CD4-positive, alpha-beta T cell treated with Interferon gamma for 1 hour (primary cell): ENCODE measurements at regions not wholly inside any gene's neighbourhood (a gene's known extent, or its start where the extent isn't known, plus 50 kb on each side); places are given as distances from the start of the nearest gene placed in this dataset.

Experiments
- DNase-seq: peaks from one replicate; pipeline ENCODE4 v3.0.0-alpha.2; 2020

DNA sequence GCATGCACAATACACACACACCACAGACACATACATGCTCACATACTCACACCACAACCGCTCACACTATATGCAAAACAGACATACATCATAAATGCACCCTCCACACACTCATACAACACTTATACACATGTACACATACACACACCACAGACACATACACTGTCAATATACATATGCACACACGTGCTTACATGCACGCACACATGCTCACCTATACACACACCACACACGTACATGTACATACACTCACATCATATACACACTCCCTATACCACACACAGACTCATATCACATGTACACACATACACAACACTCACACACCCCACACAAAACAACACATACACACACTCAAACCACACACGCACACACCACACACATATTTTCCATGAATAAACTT is 885.3 kb downstream of the TBC1D22A start:
- DNase-seq, result no peak

GRCh38 chr22:47647181-47647580 is 884.7 kb downstream of the TBC1D22A start:
- DNase-seq, result no peak

DNA sequence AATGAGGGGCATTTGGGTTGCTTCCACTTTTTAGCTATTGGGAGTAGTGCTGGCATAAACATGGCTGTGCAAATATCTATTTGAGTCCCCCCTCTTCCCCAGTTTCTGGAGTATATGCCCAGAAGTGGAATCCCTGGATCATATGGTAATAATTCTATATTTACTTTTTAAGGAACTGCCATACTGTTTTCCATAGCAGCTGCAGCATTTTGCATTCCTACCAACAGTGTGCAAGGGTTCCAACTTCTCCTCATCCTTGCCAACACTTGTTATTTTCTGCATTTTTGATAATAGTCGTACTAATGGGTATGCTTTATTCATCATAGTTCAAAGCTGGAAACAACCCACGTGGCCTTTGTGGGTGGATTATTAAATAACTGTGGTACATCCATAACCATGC is 883.5 kb downstream of the TBC1D22A start:
- DNase-seq, result no peak

DNA sequence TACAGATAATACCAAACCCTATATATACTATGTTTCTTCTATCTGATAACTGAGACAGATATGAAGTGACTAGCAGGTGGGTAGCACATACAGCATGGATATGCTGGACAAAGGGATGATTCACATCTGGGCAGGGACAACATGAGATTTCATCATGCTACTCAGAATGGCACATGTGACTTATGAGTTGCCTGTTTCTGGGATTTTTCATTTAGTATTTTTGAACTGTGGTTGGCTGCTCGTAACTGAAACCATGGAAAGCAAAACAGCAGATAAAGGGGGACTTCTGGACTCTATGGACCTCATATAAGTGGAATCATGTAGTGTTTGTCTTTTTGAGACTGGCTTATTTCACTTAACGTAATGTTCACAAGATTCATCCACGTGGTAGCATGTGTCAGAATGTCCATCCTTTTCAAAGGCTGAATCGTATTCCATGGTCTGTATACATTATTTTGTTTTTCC is 883.0 kb downstream of the TBC1D22A start:
- no peak for DNase-seq

DNA sequence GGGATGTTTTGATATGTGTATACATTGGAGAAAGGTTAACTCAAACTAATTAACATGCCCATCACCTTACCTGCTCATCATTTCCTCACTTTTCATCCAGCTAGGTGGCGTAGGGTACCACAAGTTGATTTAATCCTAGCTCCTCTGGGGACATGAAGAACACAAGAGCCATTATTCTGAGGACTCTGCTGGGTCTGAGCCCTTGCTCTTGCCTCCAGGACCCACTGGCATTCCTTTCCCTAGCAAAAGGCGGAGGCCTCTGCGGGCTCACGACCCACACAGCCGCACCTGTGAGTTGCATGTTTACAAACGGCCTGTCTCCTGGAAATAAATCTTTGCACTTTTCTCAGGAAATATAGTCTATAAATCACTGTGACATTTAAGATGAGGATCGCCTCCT is 871.9 kb downstream of the TBC1D22A start:
- DNase-seq, result no peak

- DNase-seq, result no peak
These were observed 870.7 kb downstream of the TBC1D22A start for GRCh38 chr22:47633111-47633510.

DNA sequence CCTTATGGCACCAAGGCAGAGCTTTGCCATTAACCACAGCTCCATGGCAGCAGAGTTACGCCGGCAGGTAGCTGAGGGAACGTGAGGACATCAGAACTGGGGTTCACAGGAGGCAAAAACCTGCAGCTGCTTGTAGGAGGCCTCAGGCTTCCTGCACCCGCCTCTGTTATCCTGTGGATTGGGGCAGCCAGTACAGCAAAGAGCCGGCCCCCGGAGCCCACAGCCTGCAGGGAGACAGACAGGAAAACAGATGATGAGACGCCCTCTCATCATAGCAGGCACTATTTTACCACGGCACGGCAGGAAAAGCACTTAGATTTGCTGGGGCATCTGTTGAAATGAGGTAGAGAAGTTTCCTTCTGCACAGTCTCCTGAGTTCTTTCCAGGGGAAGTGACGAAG is 870.3 kb downstream of the TBC1D22A start:
- DNase-seq, result no peak

- no peak for DNase-seq
These were observed 869.2 kb downstream of the TBC1D22A start for GRCh38 chr22:47631571-47632102.

DNA sequence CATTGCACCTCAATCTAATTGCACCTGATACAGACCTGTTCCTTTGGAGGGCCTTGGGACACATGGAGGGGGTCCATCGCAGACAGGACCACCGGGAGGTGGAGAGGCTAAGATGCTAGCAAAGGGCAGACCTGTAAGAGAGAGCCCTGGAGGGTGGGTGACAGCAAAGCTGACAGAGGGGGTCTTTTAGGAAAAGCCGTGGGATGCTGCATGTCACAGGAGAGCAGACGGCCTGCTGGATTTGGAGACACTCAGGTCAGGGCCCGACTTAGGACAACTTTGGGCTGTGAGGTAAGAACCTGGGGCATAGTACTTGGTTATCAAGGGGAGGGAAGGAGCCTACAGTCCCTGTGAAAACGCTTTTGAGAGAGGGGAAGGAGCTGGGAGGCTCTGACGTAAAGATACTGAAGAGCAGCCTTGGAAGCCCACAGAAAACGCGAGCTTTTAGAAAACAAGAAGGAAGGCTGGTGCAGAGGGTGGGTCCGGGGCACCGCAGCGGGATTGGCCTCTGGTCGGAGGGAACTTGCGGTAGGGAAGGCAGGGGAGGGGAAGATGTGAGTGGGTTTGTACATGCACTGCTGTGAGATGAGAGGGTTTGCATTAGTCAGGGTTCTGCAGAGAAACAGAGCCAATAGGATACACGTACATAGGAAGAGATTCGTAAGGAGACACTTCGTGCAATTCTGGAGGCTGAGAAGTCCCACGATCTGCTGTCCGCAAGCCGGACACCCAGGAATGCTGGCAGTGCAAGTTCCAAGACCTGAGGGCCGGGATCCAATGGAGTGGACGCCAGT is 868.5 kb downstream of the TBC1D22A start:
- no peak for DNase-seq

- DNase-seq, result no peak
These were observed 867.6 kb downstream of the TBC1D22A start for GRCh38 chr22:47629791-47630655.

- DNase-seq, result no peak
These were observed 866.8 kb downstream of the TBC1D22A start for GRCh38 chr22:47629273-47629711.

- no peak for DNase-seq
These were observed 866.2 kb downstream of the TBC1D22A start for GRCh38 chr22:47628477-47629272.

GRCh38 chr22:47627556-47628253 is 865.3 kb downstream of the TBC1D22A start:
- DNase-seq, result no peak

DNA sequence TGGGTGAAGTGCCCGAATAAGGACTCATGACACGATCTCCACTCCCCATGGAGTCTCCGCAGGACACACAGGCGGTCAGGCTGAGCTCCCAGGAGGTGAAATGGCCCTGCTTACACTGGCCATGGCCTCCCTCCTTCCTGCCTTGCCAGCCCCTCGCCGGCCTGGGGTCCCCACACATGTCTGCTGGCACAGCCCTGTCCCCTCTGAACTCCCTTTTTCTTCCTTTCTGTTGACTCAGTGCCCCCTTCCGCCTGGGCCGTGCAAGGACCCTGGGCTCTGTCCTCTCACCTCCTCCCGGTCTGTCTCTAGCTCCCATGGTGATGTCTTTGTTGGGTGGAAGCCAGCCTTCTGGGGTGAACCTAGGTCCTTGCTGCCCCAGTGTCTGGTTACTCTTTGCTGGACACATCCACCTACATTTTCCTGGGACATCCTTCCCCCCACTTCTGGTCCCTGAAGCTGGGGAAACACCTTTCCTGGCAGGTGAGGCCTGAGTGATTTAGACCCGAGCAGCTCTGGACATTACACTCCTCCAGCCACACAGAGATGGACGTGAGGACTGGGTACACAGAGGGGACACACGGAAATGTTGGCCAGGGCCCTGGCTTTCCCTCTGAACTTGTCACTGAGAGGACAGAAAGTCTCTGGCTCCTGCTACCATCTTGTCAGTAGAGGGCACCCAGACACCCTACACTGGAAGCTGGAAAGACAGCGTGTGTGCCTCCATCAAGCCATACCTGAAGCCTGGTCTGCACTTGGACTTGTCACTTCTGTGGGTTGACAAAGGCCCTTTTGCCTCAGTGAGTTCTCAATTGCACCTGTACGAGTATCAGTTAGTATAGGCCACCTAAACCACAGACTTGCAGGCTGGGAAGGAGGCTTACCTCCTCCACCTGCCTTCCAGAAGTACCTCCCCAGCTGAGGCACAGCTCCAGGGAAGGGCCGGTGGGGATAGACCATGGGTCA is 864.3 kb downstream of the TBC1D22A start:
- DNase-seq, result no peak

DNA sequence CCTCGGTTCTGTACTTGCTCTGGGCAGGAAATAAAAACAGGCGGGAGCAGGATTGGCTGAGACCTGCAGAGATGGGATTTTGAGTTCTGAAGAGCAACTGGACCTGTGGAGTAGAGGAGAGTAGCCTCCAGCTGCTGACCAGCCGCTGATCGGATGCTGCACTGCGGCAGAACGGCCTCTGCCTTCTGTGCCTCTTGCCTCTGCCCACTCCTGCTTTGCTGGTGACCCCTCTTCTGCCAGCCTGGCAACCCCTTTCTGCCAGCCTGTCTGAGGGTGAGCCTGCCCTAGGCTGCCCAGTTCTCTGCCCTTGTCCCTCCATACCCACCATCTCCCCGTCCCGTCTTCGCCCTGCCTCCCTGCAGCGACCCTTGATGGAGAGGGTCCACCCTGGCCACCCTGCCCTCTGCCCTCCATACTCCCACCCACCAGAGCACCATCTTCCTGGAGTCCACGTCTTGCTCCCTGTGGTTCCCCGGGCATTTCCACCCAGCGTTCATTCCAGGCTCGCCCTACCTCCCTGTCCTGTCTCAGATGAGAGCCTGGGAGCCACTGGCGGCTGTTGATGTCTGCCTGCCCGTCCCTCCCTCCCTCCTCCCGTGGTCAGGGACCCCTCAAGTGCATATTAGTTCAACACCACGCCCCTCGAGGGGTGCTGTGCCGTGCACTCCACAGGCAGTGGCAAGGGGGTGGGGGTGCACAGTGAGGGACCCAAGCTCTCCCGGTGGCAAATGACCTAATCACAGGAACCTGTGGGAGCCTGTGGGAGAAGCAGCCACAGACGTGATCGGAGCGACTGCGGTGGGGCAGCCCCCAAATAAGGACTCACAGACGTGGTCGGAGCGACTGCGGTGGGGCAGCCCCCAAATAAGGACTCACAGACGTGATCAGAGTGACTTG is 863.3 kb downstream of the TBC1D22A start:
- no peak for DNase-seq

GRCh38 chr22:47625013-47625385 is 862.5 kb downstream of the TBC1D22A start:
- DNase-seq, result no peak

GRCh38 chr22:47624252-47625012 is 862.0 kb downstream of the TBC1D22A start:
- DNase-seq, result no peak

- no peak for DNase-seq
These were observed 861.3 kb downstream of the TBC1D22A start for GRCh38 chr22:47623763-47624148.
